Right atrium auricular region (tissue), 2 donors: ENCODE measurements at regions not wholly inside any gene's neighbourhood (a gene's known extent, or its start where the extent isn't known, plus 50 kb on each side); places are given as distances from the start of the nearest gene placed in this dataset.

Source experiments
- DNase-seq: peaks from one replicate; pipeline ENCODE4 v3.0.0-alpha.2; 2019; ENCODE audit warnings: low spot score
- H3K27ac ChIP-seq, 2 donors: fragments of 200-600 bp; sonication (generic); 1 replicate in 1 of 2; 2 replicates in 1 of 2; pipeline ENCODE4 v1.5.1; 2016 to 2019
- H3K27me3 ChIP-seq, 2 donors: fragments of 200-600 bp; sonication (generic); one replicate each; pipeline versions ENCODE4 v1.5.1 to v1.6.0; 2017 to 2019
- H3K36me3 ChIP-seq: fragments of 200-600 bp; sonication (generic); one replicate; pipeline ENCODE4 v1.5.1; 2016
- H3K4me1 ChIP-seq, 2 donors: fragments of 200-600 bp; sonication (generic); one replicate each; pipeline versions ENCODE4 v1.5.1 to v1.6.0; 2017 to 2019
- H3K4me3 ChIP-seq, 2 donors: fragments of 200-600 bp; sonication (generic); 1 replicate in 1 of 2; 2 replicates in 1 of 2; pipeline ENCODE4 v1.5.1; 2017 to 2019; ENCODE audit warnings: mild to moderate bottlenecking in 1 of 2, moderate library complexity in 1 of 2
- H3K9me3 ChIP-seq, 2 donors: fragments of 200-600 bp; sonication (generic); one replicate each; pipeline ENCODE4 v1.5.1; 2019
- CTCF ChIP-seq, 2 donors: fragments of 200-600 bp; sonication (generic); IDR thresholded peaks; one replicate each; pipeline ENCODE4 v1.5.1; 2019; ENCODE audit warnings: antibody characterized with exemption in 2 of 2

DNA sequence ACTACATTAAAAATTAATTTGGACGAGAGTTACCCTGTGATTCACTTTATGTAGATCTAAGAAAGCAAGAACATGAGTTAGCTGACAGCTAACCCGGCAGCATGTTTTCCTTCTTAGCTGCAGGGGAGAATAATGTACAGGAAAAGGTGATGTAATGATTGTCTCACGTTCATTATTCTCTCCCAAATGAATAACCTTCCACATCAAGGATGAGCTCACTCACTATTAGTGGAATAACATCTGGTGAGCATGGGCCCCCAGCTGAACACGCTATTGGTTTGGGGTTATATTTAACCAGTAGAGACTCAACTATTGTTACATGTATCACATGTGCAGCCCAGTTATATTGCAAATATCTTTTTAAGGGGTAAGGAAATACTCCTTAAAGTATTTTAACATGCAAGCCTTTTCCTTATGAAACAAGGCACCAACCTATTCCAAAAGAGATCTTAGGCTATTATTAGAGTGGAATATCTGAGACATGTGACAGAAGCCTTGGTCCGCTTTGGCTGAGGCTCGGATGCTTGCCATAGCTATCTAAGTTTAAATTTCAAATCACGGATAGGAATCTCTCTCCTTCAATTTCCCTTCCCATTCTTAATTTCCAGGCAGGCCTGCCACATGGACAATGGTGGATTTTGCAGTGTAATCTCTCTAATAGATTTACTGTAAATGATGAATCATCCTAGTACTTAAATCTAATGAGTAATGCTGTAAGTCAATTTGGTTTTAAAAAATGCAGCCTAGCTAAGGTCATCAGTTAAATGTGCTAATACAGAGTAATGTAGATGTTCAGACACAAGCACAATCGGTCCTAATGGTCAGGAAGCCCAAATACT lies 99.0 kb upstream of the OTUD4 start:
- H3K9me3 ChIP-seq: no peaks in the 10 kb centered on the region
- peak overlapping the region; percentile 35 to 63 for H3K27ac ChIP-seq
- H3K27me3 ChIP-seq: no peaks in the 10 kb centered on the region
- no peak for TF ChIP-seq CTCF (IDR thresholded peaks at IDR 0.05)
- no peaks in the 10 kb centered on the region for H3K36me3 ChIP-seq
- no peak overlapping the region for H3K4me3 ChIP-seq
- H3K4me1 ChIP-seq: peaks cover 0 to 27% of the 10 kb centered on the region in 2 donors
- DNase-seq: no peak

- no peaks in the 10 kb centered on the region for H3K9me3 ChIP-seq
- no peaks in the 10 kb centered on the region for H3K27me3 ChIP-seq
- TF ChIP-seq CTCF (IDR thresholded peaks at IDR 0.05): no peak
- H3K27ac ChIP-seq: peak overlapping the region; percentile 35 to 63
- no peak for DNase-seq
- H3K4me3 ChIP-seq: no peak overlapping the region
- no peaks in the 10 kb centered on the region for H3K36me3 ChIP-seq
- H3K4me1 ChIP-seq: peaks cover 0 to 27% of the 10 kb centered on the region in 2 donors
Observed at GRCh38 chr4:145278341-145279121, 98.1 kb upstream of the OTUD4 start.

DNA sequence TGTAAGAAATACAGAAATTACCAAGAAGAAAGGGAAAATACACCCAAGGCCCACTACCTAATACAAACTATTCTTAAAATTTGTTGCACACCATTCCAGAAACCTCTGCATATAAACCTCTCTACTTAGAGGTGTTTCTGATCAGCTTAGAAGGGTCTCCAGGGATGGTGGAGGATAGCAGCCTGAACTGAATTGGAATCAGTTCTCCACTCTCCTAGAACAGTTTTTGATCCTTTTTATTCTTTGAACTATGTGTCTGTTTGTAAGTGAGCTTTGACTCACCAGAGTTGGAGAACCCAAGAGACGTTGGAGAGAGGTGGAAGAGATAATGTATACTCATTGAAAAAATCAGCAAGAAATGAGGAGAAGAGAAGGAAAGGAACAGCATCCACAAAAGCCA lies 96.6 kb upstream of the OTUD4 start:
- DNase-seq: no peak
- peaks cover 0 to 27% of the 10 kb centered on the region in 2 donors for H3K4me1 ChIP-seq
- no peaks in the 10 kb centered on the region for H3K9me3 ChIP-seq
- no peak overlapping the region for H3K4me3 ChIP-seq
- no peak for TF ChIP-seq CTCF (IDR thresholded peaks at IDR 0.05)
- no peaks in the 10 kb centered on the region for H3K27me3 ChIP-seq
- H3K36me3 ChIP-seq: no peaks in the 10 kb centered on the region
- H3K27ac ChIP-seq: no peak overlapping the region

DNA sequence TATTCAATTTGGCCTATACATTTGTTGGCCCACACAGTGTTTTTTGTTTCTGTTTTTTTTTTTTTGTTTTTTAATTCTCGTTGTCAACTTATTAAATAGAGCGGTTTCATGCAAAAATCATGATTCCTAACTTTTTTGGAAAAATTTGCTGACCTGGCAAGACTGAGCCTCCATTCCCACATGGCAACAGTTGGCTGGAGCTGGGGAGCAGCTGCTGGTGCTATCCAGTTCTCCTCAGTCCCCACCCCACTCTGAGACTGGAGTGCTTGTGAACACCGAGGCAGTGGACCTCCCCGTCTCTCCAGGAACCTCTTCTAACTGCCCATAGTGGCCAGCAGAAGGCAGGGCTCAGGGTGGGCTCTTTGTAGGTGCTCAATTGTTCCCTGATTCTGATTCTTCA lies 95.7 kb upstream of the OTUD4 start:
- DNase-seq: no peak
- Histone ChIP-seq H3K4me1 (peaks cover 0 to 22% of the 10 kb centered on the region in 2 donors), H3K4me3 (no peak overlapping the region), H3K27ac (no peak overlapping the region), H3K27me3 (no peaks in the 10 kb centered on the region), H3K9me3 (no peaks in the 10 kb centered on the region), H3K36me3 (no peaks in the 10 kb centered on the region)
- TF ChIP-seq CTCF (IDR thresholded peaks at IDR 0.05): no peak

- no peaks in the 10 kb centered on the region for H3K27me3 ChIP-seq
- H3K4me1 ChIP-seq: no peaks in the 10 kb centered on the region
- no peaks in the 10 kb centered on the region for H3K9me3 ChIP-seq
- H3K36me3 ChIP-seq: no peaks in the 10 kb centered on the region
- DNase-seq: no peak
- no peak overlapping the region for H3K4me3 ChIP-seq
- no peak for TF ChIP-seq CTCF (IDR thresholded peaks at IDR 0.05)
- H3K27ac ChIP-seq: no peak overlapping the region
Observed at GRCh38 chr4:145271194-145271593, 90.8 kb upstream of the OTUD4 start.
